NCI-H2081 (cell line): ENCODE measurements at regions not wholly inside any gene's neighbourhood (a gene's known extent, or its start where the extent isn't known, plus 50 kb on each side); places are given as distances from the start of the nearest gene placed in this dataset.
"Not testable (repeated sequence)": the region's sequence is repeated elsewhere in the genome, so short reads cannot be mapped to it uniquely, and the experiment has no call there.

Experiments
- DNase-seq, 2 experiments: peaks; one replicate each; lab custom pipeline; 2025; lab: John Stamatoyannopoulos, UW

GRCh38 chr20:48124960-48125359 is 339.7 kb upstream of the SULF2 start:
- no peak for DNase-seq

GRCh38 chr20:48124181-48124782 is 339.0 kb upstream of the SULF2 start:
- DNase-seq, result no peak

- DNase-seq, result no peak
These were observed 334.8 kb upstream of the SULF2 start for GRCh38 chr20:48120120-48120519.

DNA sequence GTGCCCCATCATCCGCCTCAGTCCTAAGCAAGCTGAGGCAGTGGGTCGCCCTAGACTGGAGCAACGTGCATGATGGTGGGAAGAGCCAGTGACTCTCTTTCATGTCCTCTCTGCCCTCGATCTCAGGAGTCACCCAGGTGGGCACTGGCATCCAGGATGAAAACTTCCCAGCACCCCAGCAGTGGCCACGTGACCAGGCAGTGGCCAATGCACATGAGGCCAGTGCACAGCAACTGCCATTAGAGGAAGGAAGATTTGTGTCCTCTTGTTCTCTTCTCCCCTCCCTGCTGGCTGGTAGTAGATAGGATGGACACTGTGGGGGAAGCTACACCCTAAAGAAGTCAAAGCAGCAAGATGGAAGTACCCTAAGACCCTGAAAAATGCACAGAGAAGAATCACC is 334.1 kb upstream of the SULF2 start:
- DNase-seq, result not testable (repeated sequence)

DNA sequence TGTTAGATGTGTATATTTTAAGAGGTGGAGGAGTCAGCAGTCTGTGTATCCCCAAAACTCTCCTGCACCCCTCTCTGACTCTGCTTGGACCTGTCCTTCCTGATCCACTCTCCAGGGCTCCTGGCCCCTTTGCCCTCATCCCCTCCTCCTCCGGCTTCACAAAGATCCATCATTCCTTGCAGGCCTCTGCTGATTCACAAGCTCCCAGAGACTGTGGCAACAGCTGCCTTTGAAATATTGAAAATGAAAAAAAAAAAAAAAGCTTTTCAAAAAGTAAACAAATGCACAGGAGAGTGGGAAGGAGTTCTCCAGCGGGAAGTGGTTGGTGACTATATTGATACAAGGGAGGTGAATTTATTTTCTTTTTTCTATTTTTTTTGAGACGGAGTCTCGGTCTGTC is 330.2 kb upstream of the SULF2 start:
- DNase-seq, result no peak

GRCh38 chr20:48107560-48107959 is 322.3 kb upstream of the SULF2 start:
- no peak for DNase-seq

DNA sequence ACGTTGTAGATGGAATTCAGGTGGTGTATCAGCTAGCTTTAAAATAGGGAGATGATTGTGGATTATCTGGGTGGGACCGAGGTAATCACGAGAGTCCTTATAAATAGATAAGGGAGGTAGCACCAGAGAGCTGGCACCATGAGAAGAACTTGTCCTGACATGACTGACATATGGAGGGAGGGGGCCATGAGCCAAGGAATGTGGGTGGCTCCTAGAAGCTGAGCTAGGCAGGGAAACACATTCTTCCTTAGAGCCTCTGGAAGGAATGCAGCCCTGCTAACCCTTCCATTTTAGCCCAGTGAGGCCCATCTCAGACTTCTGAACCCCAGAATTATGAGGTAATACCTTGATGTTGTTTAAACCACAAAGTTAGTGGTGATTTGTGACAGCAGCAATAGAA is 321.1 kb upstream of the SULF2 start:
- DNase-seq, result no peak

GRCh38 chr20:48105526-48105925 is 320.2 kb upstream of the SULF2 start:
- no peak for DNase-seq

- DNase-seq, result no peak
These were observed 317.8 kb upstream of the SULF2 start for GRCh38 chr20:48102931-48103660.

DNA sequence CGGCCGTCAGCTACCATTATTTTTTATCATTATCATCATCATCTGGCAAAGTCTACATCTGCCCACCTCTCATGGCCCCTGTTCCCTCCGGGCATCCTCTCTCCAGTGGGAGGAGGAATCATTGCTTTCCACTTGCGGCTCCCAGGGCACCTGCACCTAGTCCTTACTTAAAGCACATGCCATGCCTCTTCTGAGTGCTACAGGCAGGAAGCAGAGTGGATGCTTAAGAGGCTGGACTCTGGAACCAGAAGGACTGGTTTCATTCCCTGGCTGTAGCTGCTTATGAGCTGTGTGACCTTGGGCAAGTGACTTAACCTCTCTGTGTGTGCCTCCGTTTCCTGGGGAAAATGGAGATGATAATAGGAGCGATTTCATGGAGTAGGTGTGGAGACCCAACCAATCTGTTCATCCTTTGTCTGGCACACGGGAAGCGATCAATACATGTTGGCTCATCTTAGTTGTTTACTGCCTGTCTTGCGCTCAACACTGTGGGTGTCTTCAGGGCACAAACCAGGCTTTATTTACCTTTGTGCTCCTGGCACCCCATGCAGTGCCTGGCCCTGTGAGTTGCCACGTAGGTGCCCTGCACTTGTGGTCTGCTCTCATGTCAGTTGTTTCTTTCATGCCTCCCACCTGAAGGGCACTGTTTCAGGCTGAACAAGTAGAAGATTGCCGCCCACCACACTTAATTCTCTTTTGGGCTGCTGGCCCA is 317.0 kb upstream of the SULF2 start:
- no peak for DNase-seq

DNA sequence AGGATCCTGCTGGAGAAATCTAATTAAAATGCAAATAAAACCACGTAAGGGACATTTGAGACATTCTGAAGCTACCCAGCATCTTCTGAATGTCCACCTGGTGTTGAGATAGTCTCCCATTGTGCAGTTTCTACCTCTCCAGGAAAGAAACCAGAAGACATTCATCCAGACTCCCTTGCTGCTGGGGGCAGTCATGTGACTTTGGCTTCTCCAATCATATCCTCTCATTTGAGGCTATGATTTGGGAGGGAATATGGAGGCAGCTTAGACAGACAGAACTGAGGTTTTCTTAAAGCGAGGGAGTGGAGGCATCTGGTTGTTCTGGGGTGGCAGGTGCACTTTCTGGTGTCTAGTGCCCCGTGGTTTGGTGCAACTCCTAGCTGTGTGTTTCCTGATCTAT is 315.2 kb upstream of the SULF2 start:
- no peak for DNase-seq

DNA sequence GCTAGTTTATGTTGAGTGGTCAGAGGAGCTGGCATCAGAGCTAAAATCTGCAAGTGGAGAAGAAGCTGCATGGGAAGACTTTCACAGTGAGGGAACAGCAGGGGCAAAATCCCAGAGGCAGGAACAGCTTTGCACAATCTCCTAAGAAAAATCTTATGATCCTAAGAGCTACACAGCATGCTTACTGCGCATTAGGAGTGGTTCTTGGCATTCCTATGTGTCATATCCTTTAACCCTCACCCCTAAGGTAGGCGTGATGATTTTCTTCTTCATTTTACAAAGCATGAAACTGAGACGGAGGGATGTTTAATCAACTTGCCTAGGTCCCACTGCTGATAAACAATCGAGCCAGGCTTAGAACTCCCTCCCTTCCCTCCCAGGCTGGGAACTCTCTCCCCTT is 313.6 kb upstream of the SULF2 start:
- no peak for DNase-seq

DNA sequence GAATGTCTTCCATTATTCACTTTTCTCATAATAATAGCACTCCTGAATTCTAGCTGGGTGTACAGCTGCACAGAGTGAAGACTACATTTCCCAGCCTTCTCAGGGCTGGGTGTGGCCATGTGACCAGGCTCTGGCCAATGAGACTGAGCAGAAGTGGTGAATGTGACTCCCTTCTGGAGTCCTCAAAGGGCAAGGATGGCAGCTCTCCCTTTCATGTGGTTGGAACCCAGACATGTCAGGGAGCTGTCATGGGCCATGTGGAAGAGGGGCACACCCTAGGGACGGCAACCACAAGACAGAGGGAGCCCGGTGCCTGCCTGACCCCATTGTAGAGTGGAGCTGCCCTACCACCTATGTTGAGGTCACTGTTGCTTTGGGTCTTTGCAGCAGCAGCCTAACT is 312.8 kb upstream of the SULF2 start:
- DNase-seq, result no peak

DNA sequence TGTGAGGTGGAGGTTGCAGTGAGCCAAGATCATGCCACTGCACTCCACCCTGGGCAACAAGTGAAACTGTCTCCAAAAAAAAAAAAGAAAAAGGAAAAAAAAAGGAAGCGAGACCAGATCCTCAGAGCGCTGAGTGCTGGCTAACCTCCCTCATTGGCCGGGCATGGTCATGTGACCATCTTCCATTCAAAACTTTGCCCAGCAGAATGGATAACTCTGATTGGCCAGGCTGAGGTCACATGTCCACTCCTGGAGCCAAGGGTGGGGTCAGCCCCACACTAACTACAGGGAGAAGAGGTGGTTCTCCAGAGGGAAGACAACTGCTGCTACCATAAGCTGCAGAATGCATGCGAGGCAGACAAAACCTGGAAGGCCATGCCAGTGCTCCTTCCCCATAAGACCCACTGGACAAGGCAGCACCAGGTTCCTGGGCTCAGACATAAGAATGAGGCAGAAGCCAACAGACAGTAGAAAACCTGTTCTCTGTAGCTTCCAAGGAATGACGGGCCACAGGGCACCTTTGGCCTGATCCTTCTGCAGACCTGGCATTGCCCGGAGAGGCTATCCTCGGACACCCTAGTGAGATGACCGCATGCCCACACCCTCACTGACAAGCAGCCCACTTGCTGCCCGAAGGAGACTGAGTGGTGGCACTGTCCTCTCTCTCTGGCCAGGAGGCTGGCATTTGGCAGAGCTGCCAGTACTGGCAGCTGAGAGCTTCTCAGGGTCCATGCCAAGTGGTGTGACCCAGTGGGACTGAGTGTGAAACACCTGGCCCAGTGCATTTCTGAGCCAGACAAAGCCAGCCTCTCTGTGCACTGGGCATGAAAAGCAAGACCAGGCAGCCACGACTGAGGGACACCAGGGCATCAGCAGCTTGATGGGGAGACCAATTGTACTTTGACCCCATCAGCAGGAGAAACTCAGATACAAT is 311.9 kb upstream of the SULF2 start:
- no peak for DNase-seq

GRCh38 chr20:48096212-48096875 is 311.1 kb upstream of the SULF2 start:
- DNase-seq, result no peak

- no peak for DNase-seq
These were observed 309.7 kb upstream of the SULF2 start for GRCh38 chr20:48094944-48095343.

GRCh38 chr20:48094196-48094749 is 309.0 kb upstream of the SULF2 start:
- no peak for DNase-seq

- no peak for DNase-seq
These were observed 307.5 kb upstream of the SULF2 start for GRCh38 chr20:48092596-48093280.

DNA sequence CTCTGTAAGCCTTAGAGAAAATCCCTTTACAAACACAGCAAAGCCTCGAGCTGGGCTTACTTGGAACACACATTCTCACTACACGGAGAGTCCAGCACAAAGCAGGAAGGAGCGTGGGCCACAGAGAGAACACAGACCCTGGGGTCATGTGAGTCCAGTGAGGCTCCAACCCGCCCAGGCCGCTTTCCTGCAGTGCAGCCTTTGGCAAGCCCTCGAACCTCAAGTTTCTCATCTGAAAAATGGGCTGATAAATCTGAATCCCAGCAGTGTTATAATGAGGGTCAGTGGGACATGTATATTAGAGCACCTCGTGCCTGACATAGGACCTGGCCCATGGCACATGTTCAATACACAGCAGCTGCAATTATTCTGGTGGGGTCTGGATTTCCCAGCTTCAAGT is 305.5 kb upstream of the SULF2 start:
- no peak for DNase-seq

- no peak for DNase-seq
These were observed 305.0 kb upstream of the SULF2 start for GRCh38 chr20:48090314-48090713.

- DNase-seq, result no peak
These were observed 295.3 kb upstream of the SULF2 start for GRCh38 chr20:48080583-48080982.
